GM23338 (cell line): ENCODE measurements at regions not wholly inside any gene's neighbourhood (a gene's known extent, or its start where the extent isn't known, plus 50 kb on each side); places are given as distances from the start of the nearest gene placed in this dataset.

ENCODE experiments used
- ATAC-seq: fragments of 200-7000 bp; cut with Tn5 transposase; 3 replicates; pipeline ENCODE4 v1.9.1; 2020
- DNase-seq: peaks from one replicate; pipeline ENCODE4 v3.0.0-alpha.2; 2015; ENCODE audit warnings: low spot score
- H2AFZ ChIP-seq: fragments of 200-600 bp; sonication (generic); 2 replicates; pipeline ENCODE4 v1.8.0; 2016; ENCODE audit warnings: antibody characterized with exemption, mild to moderate bottlenecking, moderate library complexity
- H3F3A ChIP-seq: fragments of 200-600 bp; sonication (generic); replicated peaks from 2 replicates; pipeline ENCODE4 v1.8.0; 2017; ENCODE audit warnings: antibody characterized with exemption, mixed run types, low read depth
- H3K27ac ChIP-seq: fragments of 200-600 bp; sonication (generic); 2 replicates; pipeline ENCODE4 v1.6.1; 2016; ENCODE audit warnings: low read depth
- H3K27me3 ChIP-seq: fragments of 200-600 bp; sonication (generic); 2 replicates; pipeline ENCODE4 v1.8.0; 2016; ENCODE audit warnings: mild to moderate bottlenecking, mixed run types, moderate library complexity; ENCODE audit not compliant: insufficient read depth
- H3K36me3 ChIP-seq: fragments of 200-600 bp; sonication (generic); 2 replicates; pipeline ENCODE4 v1.8.0; 2016; ENCODE audit warnings: mild to moderate bottlenecking; ENCODE audit not compliant: insufficient read depth
- H3K4me1 ChIP-seq: fragments of 200-600 bp; sonication (generic); 2 replicates; pipeline ENCODE4 v1.8.0; 2016; ENCODE audit warnings: mild to moderate bottlenecking, moderate library complexity; ENCODE audit not compliant: insufficient read depth
- H3K4me2 ChIP-seq: fragments of 200-600 bp; sonication (generic); 2 replicates; pipeline ENCODE4 v1.7.1; 2017; ENCODE audit warnings: mixed run types
- H3K4me3 ChIP-seq: fragments of 200-600 bp; sonication (generic); 2 replicates; pipeline ENCODE4 v1.6.1; 2016; ENCODE audit warnings: mixed run types
- H3K79me2 ChIP-seq: fragments of 200-600 bp; sonication (generic); replicated peaks from 2 replicates; pipeline ENCODE4 v1.8.0; 2017; ENCODE audit warnings: mild to moderate bottlenecking; ENCODE audit not compliant: insufficient read depth
- H3K9me2 ChIP-seq: fragments of 200-600 bp; sonication (generic); 2 replicates; pipeline ENCODE4 v1.8.0; 2017; ENCODE audit not compliant: insufficient read depth
- H4K20me1 ChIP-seq: fragments of 200-600 bp; sonication (generic); replicated peaks from 2 replicates; pipeline ENCODE4 v1.8.0; 2017; ENCODE audit warnings: mild to moderate bottlenecking; ENCODE audit not compliant: insufficient read depth
- H3K27ac Mint-ChIP-seq: 2 replicates; pipeline ENCODE4 v1.8.0; 2020; ENCODE audit warnings: inconsistent platforms, mild to moderate bottlenecking, moderate library complexity, mixed read lengths
- H3K27me3 Mint-ChIP-seq: 3 replicates; pipeline ENCODE4 v1.8.0; 2022; ENCODE audit warnings: low read depth, mild to moderate bottlenecking, moderate library complexity, mixed read lengths, inconsistent platforms; ENCODE audit not compliant: insufficient read depth, poor library complexity
- H3K36me3 Mint-ChIP-seq: 3 replicates; pipeline ENCODE4 v1.8.0; 2021; ENCODE audit warnings: low read depth, mild to moderate bottlenecking, inconsistent platforms, moderate library complexity, mixed read lengths
- H3K4me1 Mint-ChIP-seq: 3 replicates; pipeline ENCODE4 v1.8.0; 2020; ENCODE audit warnings: mild to moderate bottlenecking, inconsistent platforms, mixed read lengths
- H3K4me3 Mint-ChIP-seq: 3 replicates; pipeline ENCODE4 v1.8.0; 2021; ENCODE audit warnings: moderate library complexity, mild to moderate bottlenecking, inconsistent platforms, mixed read lengths
- H3K9me3 Mint-ChIP-seq: 3 replicates; pipeline ENCODE4 v1.8.0; 2020; ENCODE audit warnings: moderate library complexity, mild to moderate bottlenecking, inconsistent platforms, mixed read lengths
- CREB1 ChIP-seq: fragments of 250-450 bp; sonication (Bioruptor Pico); IDR thresholded peaks from 2 replicates; pipeline ENCODE4 v1.5.0; 2020; ENCODE audit warnings: low read depth, mild to moderate bottlenecking, moderate library complexity
- EZH2 ChIP-seq: fragments of 200-600 bp; sonication (generic); IDR thresholded peaks from one replicate; pipeline ENCODE4 v1.8.0; 2017; ENCODE audit warnings: antibody characterized with exemption, mild to moderate bottlenecking, low read depth; ENCODE audit not compliant: unreplicated experiment
- EZH2phosphoT487 ChIP-seq: fragments of 200-600 bp; sonication (generic); IDR thresholded peaks from one replicate; pipeline ENCODE4 v1.8.1; 2018; ENCODE audit warnings: antibody characterized with exemption; ENCODE audit not compliant: unreplicated experiment
- JUNB ChIP-seq: IDR thresholded peaks from one replicate; pipeline ENCODE4 v1.6.1; 2016; ENCODE audit warnings: antibody characterized with exemption; ENCODE audit not compliant: unreplicated experiment
- POLR2AphosphoS5 ChIP-seq: IDR thresholded peaks from 2 replicates; pipeline ENCODE4 v1.6.1; 2016; ENCODE audit warnings: antibody characterized with exemption, low read depth
- STAT1 ChIP-seq: IDR thresholded peaks from one replicate; pipeline ENCODE4 v1.6.1; 2016; ENCODE audit warnings: antibody characterized with exemption; ENCODE audit not compliant: unreplicated experiment
- ZNF114 ChIP-seq: fragments of 250-450 bp; sonication (Bioruptor Pico); IDR thresholded peaks from 2 replicates; pipeline ENCODE4 v1.5.0; 2020; ENCODE audit warnings: mild to moderate bottlenecking, moderate library complexity
- TF ChIP-seq, protein P1 (sequence below): IDR thresholded peaks from 2 replicates; pipeline ENCODE4 v1.6.1; 2016; ENCODE audit warnings: antibody characterized with exemption
- TF ChIP-seq, protein P2 (sequence below): IDR thresholded peaks from one replicate; pipeline ENCODE4 v1.6.1; 2018; ENCODE audit warnings: antibody characterized with exemption; ENCODE audit not compliant: unreplicated experiment
- TF ChIP-seq, protein P3 (sequence below), 2 experiments: fragments of 200-600 bp in 1 of 2; sonication (generic) in 1 of 2; conservative IDR thresholded peaks; 2 replicates each; pipeline versions ENCODE4 v1.5.1 to v1.6.1; 2016 to 2017; ENCODE audit warnings: antibody characterized with exemption in 2 of 2, low read depth in 2 of 2, mild to moderate bottlenecking in 2 of 2, moderate library complexity in 1 of 2

DNA sequence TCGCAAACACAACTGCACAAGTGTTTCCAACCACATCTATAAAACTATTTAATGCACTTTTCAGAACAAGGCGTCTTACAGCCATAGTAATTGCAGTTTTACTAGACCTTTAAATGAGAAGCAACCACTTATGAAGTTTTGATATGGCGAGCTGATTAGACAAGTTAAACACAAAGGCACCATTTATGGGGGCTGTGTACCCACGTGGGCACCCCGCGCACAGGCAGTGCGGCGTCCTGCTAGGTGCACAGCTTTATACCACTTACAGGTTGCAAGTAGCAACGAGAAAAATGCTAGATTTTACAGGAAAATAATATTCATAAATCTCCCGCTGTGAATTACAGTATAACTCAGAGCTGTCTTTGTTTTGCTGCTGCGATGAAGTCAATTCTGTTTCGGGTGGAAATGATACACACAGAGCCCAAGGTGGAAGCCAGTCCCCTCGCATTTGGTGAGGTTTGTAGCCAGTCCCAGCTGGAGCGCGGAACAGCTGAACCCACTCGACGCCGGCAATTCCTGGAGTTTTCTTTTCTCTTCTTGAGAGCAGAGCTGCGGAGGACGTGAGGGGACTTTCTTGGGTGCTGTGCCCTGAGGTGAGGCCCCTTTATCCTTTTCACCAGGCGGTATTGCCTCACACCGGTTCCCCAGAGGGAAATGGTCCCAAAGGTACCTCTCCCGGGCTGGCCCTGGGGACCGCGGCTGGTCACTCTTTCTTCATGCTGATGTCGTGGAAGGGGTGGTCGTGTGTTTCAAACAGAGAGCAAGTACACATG is 76.7 kb downstream of the PTGR3 start:
- no peaks in the 10 kb centered on the region for H3K4me1 Mint-ChIP-seq
- Histone ChIP-seq H3K27me3 (no peaks in the 10 kb centered on the region), H3K79me2 (no peaks in the 10 kb centered on the region), H3K4me3 (no peak overlapping the region), H3K4me1 (no peaks in the 10 kb centered on the region), H3K36me3 (no peaks in the 10 kb centered on the region), H3K4me2 (no peak overlapping the region), H2AFZ (no peak overlapping the region; the same call in 1 of the 2 replicates), H3K27ac (no peak overlapping the region), H3K9me2 (0 out of 2 replicates have a peak, but pooled peaks cover 5% of the 10 kb centered on the region), H3F3A (no peaks in the 10 kb centered on the region), H4K20me1 (no peaks in the 10 kb centered on the region)
- no peaks in the 10 kb centered on the region; the same call in 2 of the 3 replicates for H3K36me3 Mint-ChIP-seq
- DNase-seq (no peak), ATAC-seq (no peak)
- TF ChIP-seq, protein P1, sequence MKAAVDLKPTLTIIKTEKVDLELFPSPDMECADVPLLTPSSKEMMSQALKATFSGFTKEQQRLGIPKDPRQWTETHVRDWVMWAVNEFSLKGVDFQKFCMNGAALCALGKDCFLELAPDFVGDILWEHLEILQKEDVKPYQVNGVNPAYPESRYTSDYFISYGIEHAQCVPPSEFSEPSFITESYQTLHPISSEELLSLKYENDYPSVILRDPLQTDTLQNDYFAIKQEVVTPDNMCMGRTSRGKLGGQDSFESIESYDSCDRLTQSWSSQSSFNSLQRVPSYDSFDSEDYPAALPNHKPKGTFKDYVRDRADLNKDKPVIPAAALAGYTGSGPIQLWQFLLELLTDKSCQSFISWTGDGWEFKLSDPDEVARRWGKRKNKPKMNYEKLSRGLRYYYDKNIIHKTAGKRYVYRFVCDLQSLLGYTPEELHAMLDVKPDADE: no peak
- TF ChIP-seq JUNB (no peak), STAT1 (no peak), POLR2AphosphoS5 (no peak), EZH2 (no peak), CREB1 (CRISPR knock-in tag) (no peak), ZNF114 (CRISPR knock-in tag) (no peak), EZH2phosphoT487 (no peak)
- TF ChIP-seq, protein P2, sequence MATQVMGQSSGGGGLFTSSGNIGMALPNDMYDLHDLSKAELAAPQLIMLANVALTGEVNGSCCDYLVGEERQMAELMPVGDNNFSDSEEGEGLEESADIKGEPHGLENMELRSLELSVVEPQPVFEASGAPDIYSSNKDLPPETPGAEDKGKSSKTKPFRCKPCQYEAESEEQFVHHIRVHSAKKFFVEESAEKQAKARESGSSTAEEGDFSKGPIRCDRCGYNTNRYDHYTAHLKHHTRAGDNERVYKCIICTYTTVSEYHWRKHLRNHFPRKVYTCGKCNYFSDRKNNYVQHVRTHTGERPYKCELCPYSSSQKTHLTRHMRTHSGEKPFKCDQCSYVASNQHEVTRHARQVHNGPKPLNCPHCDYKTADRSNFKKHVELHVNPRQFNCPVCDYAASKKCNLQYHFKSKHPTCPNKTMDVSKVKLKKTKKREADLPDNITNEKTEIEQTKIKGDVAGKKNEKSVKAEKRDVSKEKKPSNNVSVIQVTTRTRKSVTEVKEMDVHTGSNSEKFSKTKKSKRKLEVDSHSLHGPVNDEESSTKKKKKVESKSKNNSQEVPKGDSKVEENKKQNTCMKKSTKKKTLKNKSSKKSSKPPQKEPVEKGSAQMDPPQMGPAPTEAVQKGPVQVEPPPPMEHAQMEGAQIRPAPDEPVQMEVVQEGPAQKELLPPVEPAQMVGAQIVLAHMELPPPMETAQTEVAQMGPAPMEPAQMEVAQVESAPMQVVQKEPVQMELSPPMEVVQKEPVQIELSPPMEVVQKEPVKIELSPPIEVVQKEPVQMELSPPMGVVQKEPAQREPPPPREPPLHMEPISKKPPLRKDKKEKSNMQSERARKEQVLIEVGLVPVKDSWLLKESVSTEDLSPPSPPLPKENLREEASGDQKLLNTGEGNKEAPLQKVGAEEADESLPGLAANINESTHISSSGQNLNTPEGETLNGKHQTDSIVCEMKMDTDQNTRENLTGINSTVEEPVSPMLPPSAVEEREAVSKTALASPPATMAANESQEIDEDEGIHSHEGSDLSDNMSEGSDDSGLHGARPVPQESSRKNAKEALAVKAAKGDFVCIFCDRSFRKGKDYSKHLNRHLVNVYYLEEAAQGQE: no peak
- TF ChIP-seq, protein P3, sequence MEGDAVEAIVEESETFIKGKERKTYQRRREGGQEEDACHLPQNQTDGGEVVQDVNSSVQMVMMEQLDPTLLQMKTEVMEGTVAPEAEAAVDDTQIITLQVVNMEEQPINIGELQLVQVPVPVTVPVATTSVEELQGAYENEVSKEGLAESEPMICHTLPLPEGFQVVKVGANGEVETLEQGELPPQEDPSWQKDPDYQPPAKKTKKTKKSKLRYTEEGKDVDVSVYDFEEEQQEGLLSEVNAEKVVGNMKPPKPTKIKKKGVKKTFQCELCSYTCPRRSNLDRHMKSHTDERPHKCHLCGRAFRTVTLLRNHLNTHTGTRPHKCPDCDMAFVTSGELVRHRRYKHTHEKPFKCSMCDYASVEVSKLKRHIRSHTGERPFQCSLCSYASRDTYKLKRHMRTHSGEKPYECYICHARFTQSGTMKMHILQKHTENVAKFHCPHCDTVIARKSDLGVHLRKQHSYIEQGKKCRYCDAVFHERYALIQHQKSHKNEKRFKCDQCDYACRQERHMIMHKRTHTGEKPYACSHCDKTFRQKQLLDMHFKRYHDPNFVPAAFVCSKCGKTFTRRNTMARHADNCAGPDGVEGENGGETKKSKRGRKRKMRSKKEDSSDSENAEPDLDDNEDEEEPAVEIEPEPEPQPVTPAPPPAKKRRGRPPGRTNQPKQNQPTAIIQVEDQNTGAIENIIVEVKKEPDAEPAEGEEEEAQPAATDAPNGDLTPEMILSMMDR (conservative IDR thresholded peaks at IDR 0.05; ENCODE audit: low read depth in 2 of 2): no peak
- H3K9me3 Mint-ChIP-seq: no peaks in the 10 kb centered on the region; the same call in 2 of the 3 replicates
- H3K27ac Mint-ChIP-seq: no peak overlapping the region
- no peak overlapping the region for H3K4me3 Mint-ChIP-seq
- peaks cover 1% of the 10 kb centered on the region for H3K27me3 Mint-ChIP-seq
